ENCODE measurements at regions not wholly inside any gene's neighbourhood (a gene's known extent, or its start where the extent isn't known, plus 50 kb on each side); places are given as distances from the start of the nearest gene placed in this dataset.

DNA sequence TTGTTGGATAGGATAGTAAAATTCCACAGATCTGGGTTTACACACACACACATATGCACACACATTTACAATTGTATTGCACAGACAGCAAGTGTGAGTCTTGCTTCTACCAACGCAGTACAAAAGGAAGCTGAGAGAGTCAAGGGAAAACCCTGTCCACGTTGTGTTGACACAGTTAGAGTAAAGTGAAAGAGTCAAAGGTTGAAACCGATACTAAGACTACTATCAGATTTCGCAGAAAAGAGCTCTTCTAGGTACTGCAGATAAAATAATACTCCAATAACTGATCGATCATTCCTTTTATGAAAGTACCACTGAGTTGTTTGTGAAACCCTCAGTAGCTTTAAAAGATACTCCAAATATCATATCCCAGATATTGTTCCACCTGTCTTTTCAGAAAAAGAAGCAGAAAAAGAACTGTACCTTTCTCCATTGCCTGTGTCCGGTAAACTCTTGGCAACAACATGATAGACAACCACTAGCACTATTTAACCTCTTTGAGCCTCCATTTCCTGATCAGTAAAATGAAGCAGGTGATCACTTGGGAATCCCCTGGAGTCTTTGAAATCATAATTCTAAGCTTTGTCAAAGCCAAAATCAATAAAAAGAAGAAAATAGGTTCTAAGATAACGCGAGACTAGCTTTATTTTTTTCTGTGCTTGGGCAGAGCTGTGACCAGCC lies 224.6 kb upstream of the FOXN3 start (continued):
- TF ChIP-seq, protein P1, sequence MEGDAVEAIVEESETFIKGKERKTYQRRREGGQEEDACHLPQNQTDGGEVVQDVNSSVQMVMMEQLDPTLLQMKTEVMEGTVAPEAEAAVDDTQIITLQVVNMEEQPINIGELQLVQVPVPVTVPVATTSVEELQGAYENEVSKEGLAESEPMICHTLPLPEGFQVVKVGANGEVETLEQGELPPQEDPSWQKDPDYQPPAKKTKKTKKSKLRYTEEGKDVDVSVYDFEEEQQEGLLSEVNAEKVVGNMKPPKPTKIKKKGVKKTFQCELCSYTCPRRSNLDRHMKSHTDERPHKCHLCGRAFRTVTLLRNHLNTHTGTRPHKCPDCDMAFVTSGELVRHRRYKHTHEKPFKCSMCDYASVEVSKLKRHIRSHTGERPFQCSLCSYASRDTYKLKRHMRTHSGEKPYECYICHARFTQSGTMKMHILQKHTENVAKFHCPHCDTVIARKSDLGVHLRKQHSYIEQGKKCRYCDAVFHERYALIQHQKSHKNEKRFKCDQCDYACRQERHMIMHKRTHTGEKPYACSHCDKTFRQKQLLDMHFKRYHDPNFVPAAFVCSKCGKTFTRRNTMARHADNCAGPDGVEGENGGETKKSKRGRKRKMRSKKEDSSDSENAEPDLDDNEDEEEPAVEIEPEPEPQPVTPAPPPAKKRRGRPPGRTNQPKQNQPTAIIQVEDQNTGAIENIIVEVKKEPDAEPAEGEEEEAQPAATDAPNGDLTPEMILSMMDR (IDR thresholded peaks at IDR 0.05 in 2 of 3, conservative IDR thresholded peaks at IDR 0.05 in 1 of 3; ENCODE audit: control insufficient read depth in 2 of 3, extremely low read depth in 1 of 3, insufficient read depth in 1 of 3, low read depth in 3 of 3, low read length in 3 of 3): no peak
- TF ChIP-seq CHD4 (IDR thresholded peaks at IDR 0.05): no peak
- TF ChIP-seq DPF2 (IDR thresholded peaks at IDR 0.05): peak; percentile 55; the same call in 1 of the 2 replicates
- no peak for TF ChIP-seq FOXM1 (IDR thresholded peaks at IDR 0.05; ENCODE audit: low read depth, low read length)
- peak; percentile 24; the same call in 1 of the 2 replicates for TF ChIP-seq SMARCA5 (IDR thresholded peaks at IDR 0.05)
- peak; percentile 38 for TF ChIP-seq NFIC (IDR thresholded peaks at IDR 0.05; ENCODE audit: low read depth, low read length)
- no peak for TF ChIP-seq HDGF (IDR thresholded peaks at IDR 0.05)
- TF ChIP-seq BRCA1 (IDR thresholded peaks at IDR 0.05; ENCODE audit: low read depth, low read length): no peak
- TF ChIP-seq, protein P2, sequence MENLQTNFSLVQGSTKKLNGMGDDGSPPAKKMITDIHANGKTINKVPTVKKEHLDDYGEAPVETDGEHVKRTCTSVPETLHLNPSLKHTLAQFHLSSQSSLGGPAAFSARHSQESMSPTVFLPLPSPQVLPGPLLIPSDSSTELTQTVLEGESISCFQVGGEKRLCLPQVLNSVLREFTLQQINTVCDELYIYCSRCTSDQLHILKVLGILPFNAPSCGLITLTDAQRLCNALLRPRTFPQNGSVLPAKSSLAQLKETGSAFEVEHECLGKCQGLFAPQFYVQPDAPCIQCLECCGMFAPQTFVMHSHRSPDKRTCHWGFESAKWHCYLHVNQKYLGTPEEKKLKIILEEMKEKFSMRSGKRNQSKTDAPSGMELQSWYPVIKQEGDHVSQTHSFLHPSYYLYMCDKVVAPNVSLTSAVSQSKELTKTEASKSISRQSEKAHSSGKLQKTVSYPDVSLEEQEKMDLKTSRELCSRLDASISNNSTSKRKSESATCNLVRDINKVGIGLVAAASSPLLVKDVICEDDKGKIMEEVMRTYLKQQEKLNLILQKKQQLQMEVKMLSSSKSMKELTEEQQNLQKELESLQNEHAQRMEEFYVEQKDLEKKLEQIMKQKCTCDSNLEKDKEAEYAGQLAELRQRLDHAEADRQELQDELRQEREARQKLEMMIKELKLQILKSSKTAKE (IDR thresholded peaks at IDR 0.05; ENCODE audit: low read depth, poor library complexity, severe bottlenecking): peak; percentile 41
- no peak for TF ChIP-seq NR2C2 (IDR thresholded peaks at IDR 0.05; ENCODE audit: borderline replicate concordance, control insufficient read depth, insufficient read length, low read depth)
- TF ChIP-seq POU2F2 (IDR thresholded peaks at IDR 0.05; ENCODE audit: borderline replicate concordance, low read depth, low read length): no peak
- no peak; the same call in 1 of the 2 replicates for TF ChIP-seq NR2C1 (IDR thresholded peaks at IDR 0.05)
- 0 out of 2 replicates have a peak, but pooled peaks have one; percentile 32 for TF ChIP-seq CREB1 (IDR thresholded peaks at IDR 0.05; ENCODE audit: low read depth)
- TF ChIP-seq SUZ12 (IDR thresholded peaks at IDR 0.05; ENCODE audit: unreplicated experiment): no peak
- TF ChIP-seq IKZF1 (conservative IDR thresholded peaks at IDR 0.05): peak; percentile 23; the same call in 1 of the 2 replicates
- TF ChIP-seq, protein P3, sequence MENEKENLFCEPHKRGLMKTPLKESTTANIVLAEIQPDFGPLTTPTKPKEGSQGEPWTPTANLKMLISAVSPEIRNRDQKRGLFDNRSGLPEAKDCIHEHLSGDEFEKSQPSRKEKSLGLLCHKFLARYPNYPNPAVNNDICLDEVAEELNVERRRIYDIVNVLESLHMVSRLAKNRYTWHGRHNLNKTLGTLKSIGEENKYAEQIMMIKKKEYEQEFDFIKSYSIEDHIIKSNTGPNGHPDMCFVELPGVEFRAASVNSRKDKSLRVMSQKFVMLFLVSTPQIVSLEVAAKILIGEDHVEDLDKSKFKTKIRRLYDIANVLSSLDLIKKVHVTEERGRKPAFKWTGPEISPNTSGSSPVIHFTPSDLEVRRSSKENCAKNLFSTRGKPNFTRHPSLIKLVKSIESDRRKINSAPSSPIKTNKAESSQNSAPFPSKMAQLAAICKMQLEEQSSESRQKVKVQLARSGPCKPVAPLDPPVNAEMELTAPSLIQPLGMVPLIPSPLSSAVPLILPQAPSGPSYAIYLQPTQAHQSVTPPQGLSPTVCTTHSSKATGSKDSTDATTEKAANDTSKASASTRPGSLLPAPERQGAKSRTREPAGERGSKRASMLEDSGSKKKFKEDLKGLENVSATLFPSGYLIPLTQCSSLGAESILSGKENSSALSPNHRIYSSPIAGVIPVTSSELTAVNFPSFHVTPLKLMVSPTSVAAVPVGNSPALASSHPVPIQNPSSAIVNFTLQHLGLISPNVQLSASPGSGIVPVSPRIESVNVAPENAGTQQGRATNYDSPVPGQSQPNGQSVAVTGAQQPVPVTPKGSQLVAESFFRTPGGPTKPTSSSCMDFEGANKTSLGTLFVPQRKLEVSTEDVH (IDR thresholded peaks at IDR 0.05; ENCODE audit: low read depth, partially characterized antibody): no peak
- TF ChIP-seq POLR2AphosphoS2 (IDR thresholded peaks at IDR 0.05; ENCODE audit: low read depth, low read length): no peak
- TF ChIP-seq, protein P4, sequence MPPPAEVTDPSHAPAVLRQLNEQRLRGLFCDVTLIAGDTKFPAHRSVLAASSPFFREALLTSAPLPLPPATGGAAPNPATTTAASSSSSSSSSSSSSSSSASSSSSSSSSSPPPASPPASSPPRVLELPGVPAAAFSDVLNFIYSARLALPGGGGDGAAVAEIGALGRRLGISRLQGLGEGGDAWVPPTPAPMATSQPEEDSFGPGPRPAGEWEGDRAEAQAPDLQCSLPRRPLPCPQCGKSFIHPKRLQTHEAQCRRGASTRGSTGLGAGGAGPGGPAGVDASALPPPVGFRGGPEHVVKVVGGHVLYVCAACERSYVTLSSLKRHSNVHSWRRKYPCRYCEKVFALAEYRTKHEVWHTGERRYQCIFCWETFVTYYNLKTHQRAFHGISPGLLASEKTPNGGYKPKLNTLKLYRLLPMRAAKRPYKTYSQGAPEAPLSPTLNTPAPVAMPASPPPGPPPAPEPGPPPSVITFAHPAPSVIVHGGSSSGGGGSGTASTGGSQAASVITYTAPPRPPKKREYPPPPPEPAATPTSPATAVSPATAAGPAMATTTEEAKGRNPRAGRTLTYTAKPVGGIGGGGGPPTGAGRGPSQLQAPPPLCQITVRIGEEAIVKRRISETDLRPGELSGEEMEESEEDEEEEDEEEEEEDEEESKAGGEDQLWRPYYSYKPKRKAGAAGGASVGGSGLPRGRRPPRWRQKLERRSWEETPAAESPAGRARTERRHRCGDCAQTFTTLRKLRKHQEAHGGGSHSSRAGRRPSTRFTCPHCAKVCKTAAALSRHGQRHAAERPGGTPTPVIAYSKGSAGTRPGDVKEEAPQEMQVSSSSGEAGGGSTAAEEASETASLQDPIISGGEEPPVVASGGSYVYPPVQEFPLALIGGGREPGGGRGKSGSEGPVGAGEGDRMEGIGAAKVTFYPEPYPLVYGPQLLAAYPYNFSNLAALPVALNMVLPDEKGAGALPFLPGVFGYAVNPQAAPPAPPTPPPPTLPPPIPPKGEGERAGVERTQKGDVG (CRISPR knock-in tag; IDR thresholded peaks at IDR 0.05): no peak
- no peak for TF ChIP-seq GABPA (IDR thresholded peaks at IDR 0.05; ENCODE audit: low read depth)

Data from GM12878 (cell line).